DOHH2 (cell line): ENCODE measurements at regions not wholly inside any gene's neighbourhood (a gene's known extent, or its start where the extent isn't known, plus 50 kb on each side); places are given as distances from the start of the nearest gene placed in this dataset.
A peak's percentile ranks its signal among the peaks of the same experiment; 100 is the strongest.
"Not testable (repeated sequence)": the region's sequence is repeated elsewhere in the genome, so short reads cannot be mapped to it uniquely, and the experiment has no call there.

Experiments
- H3F3A ChIP-seq: fragments of 200-600 bp; sonication (generic), shearing (Covaris generic); 2 replicates; pipeline ENCODE4 v1.6.0; 2016; ENCODE audit warnings: antibody characterized with exemption, mild to moderate bottlenecking; ENCODE audit not compliant: control insufficient read depth, insufficient read depth
- H3K27ac ChIP-seq: fragments of 200-600 bp; sonication (generic); 2 replicates; pipeline ENCODE4 v1.5.1; 2014; ENCODE audit warnings: low read depth, mild to moderate bottlenecking, low read length, moderate library complexity
- H3K27me3 ChIP-seq: fragments of 200-600 bp; sonication (generic); 2 replicates; pipeline ENCODE4 v1.6.1; 2014; ENCODE audit warnings: mild to moderate bottlenecking, low read length, mixed read lengths; ENCODE audit not compliant: control insufficient read depth
- H3K36me3 ChIP-seq: fragments of 200-600 bp; sonication (generic); 2 replicates; pipeline ENCODE4 v1.6.1; 2014; ENCODE audit warnings: mild to moderate bottlenecking, low read length, moderate library complexity, mixed read lengths; ENCODE audit not compliant: control insufficient read depth
- H3K4me1 ChIP-seq: fragments of 200-600 bp; sonication (generic); 2 replicates; pipeline ENCODE4 v1.6.1; 2014; ENCODE audit warnings: mild to moderate bottlenecking, low read length, mixed read lengths; ENCODE audit not compliant: control insufficient read depth
- H3K4me2 ChIP-seq: fragments of 200-600 bp; sonication (generic); 2 replicates; pipeline ENCODE4 v1.6.0; 2014; ENCODE audit warnings: mild to moderate bottlenecking, low read length, moderate library complexity
- H3K4me3 ChIP-seq: fragments of 200-600 bp; sonication (generic); 2 replicates; pipeline ENCODE4 v1.5.1; 2014; ENCODE audit warnings: mild to moderate bottlenecking, low read length, mixed read lengths
- H3K79me2 ChIP-seq: fragments of 200-600 bp; sonication (generic); 2 replicates; pipeline ENCODE4 v1.6.1; 2014; ENCODE audit warnings: mild to moderate bottlenecking, low read length, mixed read lengths; ENCODE audit not compliant: control insufficient read depth
- H3K9me2 ChIP-seq: fragments of 200-600 bp; sonication (generic); replicated peaks from 2 replicates; pipeline ENCODE4 v1.6.1; 2014; ENCODE audit warnings: mild to moderate bottlenecking, low read length, mixed read lengths; ENCODE audit not compliant: control insufficient read depth
- H3K9me3 ChIP-seq: fragments of 200-600 bp; sonication (generic); 2 replicates; pipeline ENCODE4 v1.6.1; 2014; ENCODE audit warnings: antibody characterized with exemption, low read length, mixed read lengths; ENCODE audit not compliant: control insufficient read depth, insufficient read depth
- H4K20me1 ChIP-seq: fragments of 200-600 bp; sonication (generic); 2 replicates; pipeline ENCODE4 v1.6.0; 2014; ENCODE audit warnings: low read depth, mild to moderate bottlenecking, antibody characterized with exemption, low read length, moderate library complexity; ENCODE audit not compliant: control insufficient read depth, insufficient read depth
- EZH2phosphoT487 ChIP-seq: fragments of 200-600 bp; sonication (generic); IDR thresholded peaks from 2 replicates; pipeline ENCODE4 v1.6.1; 2017; ENCODE audit warnings: borderline replicate concordance, mild to moderate bottlenecking, antibody characterized with exemption, low read length, moderate library complexity, mixed read lengths
- TF ChIP-seq, protein P1 (sequence below): fragments of 200-600 bp; sonication (generic); IDR thresholded peaks from one replicate; pipeline ENCODE4 v1.5.1; 2014; ENCODE audit warnings: antibody characterized with exemption, mild to moderate bottlenecking, low read depth, low read length; ENCODE audit not compliant: poor library complexity, severe bottlenecking

DNA sequence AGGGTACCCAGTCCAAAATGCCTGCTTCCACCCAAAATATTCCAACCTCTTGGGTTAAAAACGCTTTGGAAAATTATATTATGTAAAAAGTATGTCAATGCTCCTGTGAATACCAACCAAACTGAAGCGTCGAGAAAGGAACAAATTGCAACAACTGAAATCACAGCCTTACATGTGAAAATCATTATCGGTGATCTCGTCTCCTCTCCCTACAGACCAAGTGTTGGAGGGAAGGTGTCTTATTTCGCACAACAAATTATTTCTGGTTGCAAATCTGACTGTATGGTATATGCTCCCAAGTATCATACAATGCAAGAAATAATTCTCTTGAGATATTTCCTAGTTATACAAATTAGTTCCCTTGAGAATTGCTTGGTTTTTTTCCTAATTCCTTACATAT lies 89.3 kb upstream of the CDYL2 start:
- H3K9me2 ChIP-seq: no peaks in the 10 kb centered on the region
- H3K4me2 ChIP-seq: no peak overlapping the region
- H3K9me3 ChIP-seq: no peaks in the 10 kb centered on the region

DNA sequence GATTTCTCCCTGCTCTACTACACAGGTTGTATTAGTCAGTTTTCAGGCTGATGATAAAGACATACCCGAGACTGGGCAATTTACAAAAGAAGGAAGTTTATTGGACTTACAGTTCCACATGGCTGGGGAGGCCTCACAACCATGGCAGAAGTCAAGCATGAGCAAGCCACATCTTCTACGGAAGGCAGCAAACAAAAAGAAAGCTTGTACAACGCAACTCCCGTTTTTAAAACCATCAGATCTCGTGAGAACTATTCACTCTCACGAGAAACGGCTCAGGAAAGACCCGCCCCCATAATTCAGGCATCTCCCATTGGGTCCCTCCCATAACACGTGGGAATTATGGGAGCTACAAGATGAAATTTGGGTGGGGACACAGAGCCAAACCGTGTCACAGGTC lies 88.0 kb upstream of the CDYL2 start:
- not testable (repeated sequence) for H3K27me3 ChIP-seq

More for the DNA sequence above, 89.3 kb upstream of the CDYL2 start:
- H4K20me1 ChIP-seq: no peaks in the 10 kb centered on the region
- TF ChIP-seq EZH2phosphoT487: no peak
- TF ChIP-seq, protein P1, sequence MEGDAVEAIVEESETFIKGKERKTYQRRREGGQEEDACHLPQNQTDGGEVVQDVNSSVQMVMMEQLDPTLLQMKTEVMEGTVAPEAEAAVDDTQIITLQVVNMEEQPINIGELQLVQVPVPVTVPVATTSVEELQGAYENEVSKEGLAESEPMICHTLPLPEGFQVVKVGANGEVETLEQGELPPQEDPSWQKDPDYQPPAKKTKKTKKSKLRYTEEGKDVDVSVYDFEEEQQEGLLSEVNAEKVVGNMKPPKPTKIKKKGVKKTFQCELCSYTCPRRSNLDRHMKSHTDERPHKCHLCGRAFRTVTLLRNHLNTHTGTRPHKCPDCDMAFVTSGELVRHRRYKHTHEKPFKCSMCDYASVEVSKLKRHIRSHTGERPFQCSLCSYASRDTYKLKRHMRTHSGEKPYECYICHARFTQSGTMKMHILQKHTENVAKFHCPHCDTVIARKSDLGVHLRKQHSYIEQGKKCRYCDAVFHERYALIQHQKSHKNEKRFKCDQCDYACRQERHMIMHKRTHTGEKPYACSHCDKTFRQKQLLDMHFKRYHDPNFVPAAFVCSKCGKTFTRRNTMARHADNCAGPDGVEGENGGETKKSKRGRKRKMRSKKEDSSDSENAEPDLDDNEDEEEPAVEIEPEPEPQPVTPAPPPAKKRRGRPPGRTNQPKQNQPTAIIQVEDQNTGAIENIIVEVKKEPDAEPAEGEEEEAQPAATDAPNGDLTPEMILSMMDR: no peak
- H3K4me3 ChIP-seq: no peak overlapping the region
- H3K36me3 ChIP-seq: no peaks in the 10 kb centered on the region
- peaks cover 5% of the 10 kb centered on the region for H3K4me1 ChIP-seq
- H3F3A ChIP-seq: no peaks in the 10 kb centered on the region
- H3K79me2 ChIP-seq: no peaks in the 10 kb centered on the region
- H3K27ac ChIP-seq: no peak overlapping the region
- H3K27me3 ChIP-seq: 0 out of 2 replicates have a peak, but pooled peaks cover 5% of the 10 kb centered on the region

DNA sequence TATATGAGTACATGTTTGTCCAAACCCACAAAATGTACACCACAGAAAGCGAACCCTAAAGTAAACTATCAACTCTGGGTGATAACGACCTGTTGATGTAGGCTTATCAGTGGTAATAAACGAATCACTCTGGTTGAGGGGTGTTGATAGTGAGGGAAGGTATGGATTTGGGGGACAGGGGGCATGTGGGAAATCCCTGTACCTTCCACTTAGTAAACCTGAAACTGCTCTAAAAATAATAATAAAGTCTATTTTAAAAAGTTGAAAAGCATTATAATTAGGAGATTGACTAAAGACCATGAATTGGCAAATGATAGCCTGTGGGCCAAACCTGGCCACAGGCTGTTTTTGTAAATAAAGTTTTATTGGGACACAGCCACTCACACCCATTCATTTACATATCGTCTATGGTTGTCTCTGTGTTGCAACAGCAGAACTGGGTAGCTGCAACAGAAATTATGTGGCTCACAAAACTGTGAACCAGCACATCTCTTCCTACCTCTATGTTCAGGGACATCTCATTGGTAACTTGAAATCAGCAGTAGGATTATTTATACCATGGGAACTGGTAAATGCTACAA lies 85.5 kb upstream of the CDYL2 start:
- H3K4me2 ChIP-seq: no peak overlapping the region
- H3K36me3 ChIP-seq: no peaks in the 10 kb centered on the region
- H4K20me1 ChIP-seq: no peaks in the 10 kb centered on the region
- TF ChIP-seq, protein P1: no peak
- no peak for TF ChIP-seq EZH2phosphoT487
- H3K27ac ChIP-seq: no peak overlapping the region
- 0 out of 2 replicates have a peak, but pooled peaks cover 5% of the 10 kb centered on the region for H3K27me3 ChIP-seq
- no peaks in the 10 kb centered on the region for H3K9me3 ChIP-seq
- no peaks in the 10 kb centered on the region for H3K9me2 ChIP-seq
- H3K4me1 ChIP-seq: peaks cover 5% of the 10 kb centered on the region
- H3K4me3 ChIP-seq: no peak overlapping the region
- H3F3A ChIP-seq: no peaks in the 10 kb centered on the region
- no peaks in the 10 kb centered on the region for H3K79me2 ChIP-seq

More for the DNA sequence above, 88.0 kb upstream of the CDYL2 start:
- Histone ChIP-seq H3K4me2 (peak overlapping the region; percentile 5; the same call in 1 of the 2 replicates), H3K4me3 (peak overlapping the region; percentile 36)
- not testable (repeated sequence) for H3K79me2 ChIP-seq, H4K20me1 ChIP-seq, H3K27ac ChIP-seq, H3K9me2 ChIP-seq, H3F3A ChIP-seq, H3K4me1 ChIP-seq, H3K36me3 ChIP-seq, H3K9me3 ChIP-seq

DNA sequence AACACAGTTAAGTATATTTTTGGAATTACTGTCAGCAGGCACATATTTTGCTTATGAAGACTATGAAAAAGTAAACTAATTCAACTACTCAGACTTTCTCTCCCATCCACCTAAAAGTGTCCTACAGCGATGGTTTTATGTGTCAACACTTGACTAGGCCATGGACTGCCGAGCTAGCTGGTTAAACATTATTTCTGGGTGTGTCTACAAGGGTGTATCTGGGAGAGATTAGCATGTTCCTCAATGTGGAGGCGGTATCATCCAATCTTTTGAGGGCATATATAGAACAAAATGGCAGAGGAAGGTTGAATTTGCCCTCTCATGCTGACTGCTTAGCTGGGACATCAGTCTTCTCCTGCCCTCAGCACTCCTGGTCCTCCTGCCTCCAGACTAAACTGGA lies 82.7 kb upstream of the CDYL2 start:
- TF ChIP-seq, protein P1: no peak
- TF ChIP-seq EZH2phosphoT487: no peak
- Histone ChIP-seq H3K4me1 (no peaks in the 10 kb centered on the region), H3K36me3 (no peaks in the 10 kb centered on the region), H3K27me3 (0 out of 2 replicates have a peak, but pooled peaks cover 5% of the 10 kb centered on the region), H3K79me2 (no peaks in the 10 kb centered on the region), H4K20me1 (no peaks in the 10 kb centered on the region), H3K9me3 (no peaks in the 10 kb centered on the region), H3K9me2 (no peaks in the 10 kb centered on the region), H3K27ac (no peak overlapping the region), H3K4me2 (no peak overlapping the region), H3K4me3 (no peak overlapping the region), H3F3A (no peaks in the 10 kb centered on the region)
